Activated gamma-delta T cell treated with anti-CD3 and anti-CD28 coated beads, Interleukin-2, amount 50 U/mL, for 16 hours (primary cell): ENCODE measurements at regions not wholly inside any gene's neighbourhood (a gene's known extent, or its start where the extent isn't known, plus 50 kb on each side); places are given as distances from the start of the nearest gene placed in this dataset.

Source experiments
- DNase-seq: peaks from one replicate; pipeline ENCODE4 v3.0.0-alpha.2; 2020; ENCODE audit warnings: low read depth

DNA sequence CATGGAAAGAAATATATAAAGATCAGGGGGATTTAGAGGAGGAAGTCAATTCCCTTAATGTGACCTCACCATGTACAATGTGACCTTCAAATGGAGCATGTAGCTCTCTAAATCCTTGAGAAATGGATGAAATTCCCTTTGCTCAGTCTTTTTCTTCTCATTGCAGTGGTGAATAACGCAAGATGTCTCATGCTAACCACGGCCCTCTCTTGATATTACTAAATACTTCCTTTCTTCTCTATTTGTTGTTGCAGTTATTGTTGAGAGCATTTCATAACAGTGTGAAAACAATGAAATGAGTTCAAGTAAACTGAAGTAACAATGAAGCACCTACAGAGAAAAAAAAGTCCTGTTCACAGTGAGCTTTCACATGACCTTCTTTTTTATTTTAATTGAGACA lies 55.6 kb downstream of the ZNF281 start:
- DNase-seq, result no peak

DNA sequence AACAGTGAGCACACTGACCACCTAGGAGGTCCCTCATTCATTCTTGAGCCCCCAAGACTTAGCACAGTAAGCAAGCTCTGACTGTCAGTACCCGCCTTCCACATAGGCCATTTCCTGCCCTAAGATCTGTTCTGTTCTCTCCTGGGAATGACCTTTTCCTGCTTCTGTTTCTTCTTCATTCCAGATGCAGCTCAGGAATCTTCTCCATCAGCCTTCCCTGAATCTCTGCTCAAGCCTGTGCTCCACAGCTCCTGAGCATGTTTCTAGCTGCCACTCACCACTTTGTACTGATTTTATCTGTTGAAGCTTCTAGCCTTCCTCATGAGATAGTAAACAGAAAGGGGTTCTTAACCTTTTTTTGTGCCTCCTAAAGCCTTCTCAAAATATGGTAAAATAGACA lies 56.6 kb downstream of the ZNF281 start:
- DNase-seq, result no peak

DNA sequence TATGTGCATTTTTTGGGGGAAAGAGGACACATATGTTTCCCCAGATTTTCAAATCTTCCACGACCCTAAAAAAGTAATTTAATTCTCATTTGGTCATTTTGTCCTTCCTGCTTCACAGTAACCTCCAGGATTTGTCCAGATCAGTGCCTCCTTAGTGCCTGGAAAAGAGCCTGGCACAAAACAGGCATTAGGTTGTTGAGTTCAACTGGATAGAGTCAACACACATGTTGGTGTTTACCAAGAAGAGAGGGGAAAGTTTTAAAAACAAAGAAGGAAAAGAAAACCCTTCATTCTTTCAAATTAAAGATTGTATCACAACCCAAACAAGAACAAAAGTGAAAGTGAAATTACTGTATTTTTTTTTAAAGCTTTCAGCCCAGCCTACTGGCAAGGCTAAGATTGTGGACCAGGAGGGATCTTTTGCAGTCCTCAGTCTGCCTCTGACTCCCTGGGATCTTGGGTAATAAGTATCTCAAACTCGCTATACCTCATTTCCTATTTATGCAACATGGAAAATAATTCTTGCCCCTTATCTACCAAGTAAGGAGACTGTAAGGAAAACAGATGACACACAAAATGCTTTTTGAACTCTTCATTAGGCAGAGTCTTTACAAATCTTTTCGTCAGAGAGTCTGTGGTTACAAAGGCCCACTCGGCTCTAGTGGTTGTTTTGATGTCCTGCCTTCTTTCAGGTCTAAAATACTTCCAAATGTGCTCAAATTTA lies 57.8 kb downstream of the ZNF281 start:
- no peak for DNase-seq

DNA sequence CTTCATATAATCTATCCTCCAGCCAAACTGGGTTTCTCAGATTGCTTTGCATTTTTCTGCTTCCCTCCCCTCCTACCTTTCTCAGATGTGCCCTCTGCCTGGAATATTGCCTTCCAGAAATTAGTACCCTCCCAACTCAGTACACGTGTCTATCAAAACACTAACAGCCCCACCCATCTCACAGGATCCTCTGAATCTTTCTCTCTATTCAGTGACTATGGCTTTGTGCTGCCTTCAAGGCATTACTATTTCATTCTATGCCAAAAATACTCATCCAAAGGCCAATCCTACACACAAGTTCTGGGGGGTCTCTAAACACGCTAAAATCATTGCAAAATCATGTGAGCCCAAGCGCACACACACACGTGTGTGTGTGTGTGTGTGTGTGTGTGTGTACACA lies 58.4 kb downstream of the ZNF281 start:
- no peak for DNase-seq

DNA sequence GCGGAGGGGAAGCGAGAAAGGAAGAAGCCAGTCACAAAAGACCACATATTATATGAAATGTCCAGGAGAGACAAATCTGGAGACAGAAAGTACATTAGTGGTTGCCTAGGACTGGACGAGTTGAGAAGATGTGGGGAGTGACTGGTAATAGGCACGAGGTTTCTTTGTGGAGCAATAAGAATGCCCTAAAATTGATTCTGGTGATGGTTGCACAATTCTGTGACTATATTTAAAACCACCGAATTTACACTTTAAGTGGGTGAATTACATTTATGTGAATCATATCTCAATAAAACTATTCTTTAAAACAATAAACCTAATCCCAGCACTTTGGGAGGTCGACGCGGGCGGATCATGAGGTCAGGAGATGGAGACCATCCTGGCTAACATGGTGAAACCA lies 63.1 kb downstream of the ZNF281 start:
- DNase-seq, result no peak

DNA sequence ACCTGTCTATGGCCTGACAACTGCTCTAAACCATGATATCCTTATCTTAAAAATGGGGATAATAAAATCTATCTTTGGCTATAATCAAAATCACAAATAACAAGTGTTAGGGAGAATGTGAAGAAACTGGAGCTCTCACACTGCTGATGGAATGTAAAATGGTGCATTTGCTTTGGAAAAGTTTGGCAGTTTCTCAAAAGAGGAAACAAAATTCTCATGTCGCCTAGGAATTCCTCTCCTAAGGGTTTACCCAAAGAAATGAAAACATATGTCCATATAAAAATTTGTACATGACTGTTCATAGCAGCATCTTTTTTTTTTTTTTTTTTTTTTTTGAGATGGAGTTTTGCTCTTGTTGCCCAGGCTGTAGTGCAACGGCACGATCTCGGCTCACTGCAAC lies 64.3 kb downstream of the ZNF281 start:
- no peak for DNase-seq

DNA sequence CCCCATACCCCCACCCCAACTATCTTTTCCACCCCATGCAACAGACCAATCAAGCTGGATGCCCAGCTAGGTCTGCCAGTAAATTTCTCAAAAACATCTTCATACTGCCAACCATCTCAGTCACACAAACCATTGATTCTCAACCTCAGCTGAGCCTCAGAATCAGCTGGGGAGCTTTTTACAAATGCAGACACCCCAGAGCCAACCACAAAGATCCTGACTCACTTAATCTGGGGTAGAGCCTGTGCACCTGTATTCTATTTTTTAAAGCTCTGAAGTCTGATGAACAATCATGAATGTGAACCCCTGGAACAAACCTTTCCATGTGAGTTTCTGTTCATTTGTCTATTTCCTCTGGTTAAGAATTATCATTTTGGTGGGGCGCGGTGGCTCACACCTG lies 66.0 kb downstream of the ZNF281 start:
- DNase-seq, result no peak

DNA sequence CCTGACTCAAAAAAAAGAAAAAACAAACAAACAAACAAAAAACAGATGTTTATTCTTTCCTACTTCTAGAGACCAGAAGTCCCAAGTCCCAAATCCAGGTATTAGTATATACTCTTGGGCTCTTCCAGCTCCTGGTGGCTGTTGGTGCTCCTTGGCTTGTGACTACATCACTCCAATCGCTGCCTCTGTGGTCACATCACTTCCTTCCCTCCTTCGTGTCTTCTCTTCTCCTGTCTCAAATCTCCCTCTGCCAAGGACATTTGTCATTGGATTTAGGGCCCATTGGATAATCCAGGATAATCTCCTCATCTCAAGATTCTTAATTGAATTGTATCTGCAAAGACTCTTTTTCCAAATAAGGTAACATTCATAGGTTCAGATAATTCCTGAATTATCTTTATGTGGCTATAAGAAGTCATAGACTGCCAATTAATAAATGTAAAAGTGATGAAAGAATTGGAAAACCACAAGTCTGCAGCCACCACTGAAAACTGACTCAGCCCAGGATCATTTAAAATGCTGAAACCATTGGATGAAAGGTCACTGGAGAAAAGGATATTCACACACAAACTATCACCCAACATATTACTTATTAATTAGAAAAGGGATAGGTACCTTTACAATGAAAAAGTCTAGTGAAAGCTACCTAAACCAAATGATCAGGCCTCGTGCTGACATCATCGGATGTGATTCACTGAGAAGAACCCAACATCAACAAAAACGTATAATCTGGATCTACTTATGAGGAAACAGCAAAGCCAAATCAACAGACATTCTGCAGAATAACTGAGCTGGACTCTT lies 67.1 kb downstream of the ZNF281 start:
- no peak for DNase-seq

DNA sequence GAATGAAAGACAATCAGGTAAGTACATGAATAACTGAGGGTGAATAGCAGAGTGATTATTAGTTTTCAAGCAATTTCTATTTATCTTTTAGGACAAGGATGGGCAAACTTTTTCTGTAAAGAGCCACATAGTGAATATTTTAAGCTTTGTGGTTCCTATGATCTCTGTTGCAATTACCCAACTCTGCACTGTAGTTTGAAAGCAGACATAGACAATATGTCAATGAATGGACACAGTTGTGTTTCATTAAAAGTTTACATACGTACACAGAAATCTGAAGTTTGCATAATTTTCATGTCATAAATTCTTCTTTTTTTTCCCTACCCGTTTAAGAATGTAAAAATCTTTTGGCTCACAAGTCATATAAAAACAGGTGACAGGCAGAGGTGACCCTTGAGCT lies 71.4 kb downstream of the ZNF281 start:
- DNase-seq, result no peak

DNA sequence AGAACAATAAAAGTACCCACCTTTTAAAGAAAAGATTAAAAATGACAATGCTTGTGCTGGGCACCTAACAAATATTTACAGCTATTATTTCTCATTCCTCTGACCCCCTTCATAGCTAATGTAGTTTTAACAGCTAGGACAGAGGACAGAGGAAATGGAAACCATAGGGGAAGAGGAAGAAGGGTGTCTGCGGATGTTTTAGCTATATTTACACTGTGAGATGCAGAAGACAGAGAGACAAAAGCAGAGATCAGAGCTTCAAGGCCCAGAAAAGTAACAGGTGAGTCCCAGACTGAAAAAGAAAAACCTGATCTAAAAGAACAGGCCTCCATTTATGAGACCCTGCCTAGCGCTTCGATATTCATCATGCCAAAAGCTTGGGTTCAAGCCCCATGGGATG lies 72.0 kb downstream of the ZNF281 start:
- DNase-seq, result no peak

DNA sequence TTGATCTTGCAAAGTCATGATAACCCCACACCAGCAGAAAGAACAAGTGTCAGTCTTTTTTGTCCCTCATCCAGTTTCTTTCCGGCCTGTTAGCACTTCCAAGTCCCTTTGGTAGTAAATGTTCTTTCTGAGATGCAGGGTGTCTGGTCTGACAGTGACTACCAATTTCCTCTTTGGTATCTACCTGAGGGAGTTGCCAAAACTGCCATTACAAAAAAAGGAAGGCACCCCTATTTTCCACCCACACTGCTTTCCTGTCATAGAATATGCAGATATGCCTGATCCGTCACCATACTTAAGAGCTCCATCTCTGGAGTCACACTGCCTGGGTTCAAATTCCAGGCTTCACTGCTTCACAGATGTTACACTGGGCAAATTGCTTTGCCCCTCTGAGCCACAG lies 72.4 kb downstream of the ZNF281 start:
- no peak for DNase-seq

DNA sequence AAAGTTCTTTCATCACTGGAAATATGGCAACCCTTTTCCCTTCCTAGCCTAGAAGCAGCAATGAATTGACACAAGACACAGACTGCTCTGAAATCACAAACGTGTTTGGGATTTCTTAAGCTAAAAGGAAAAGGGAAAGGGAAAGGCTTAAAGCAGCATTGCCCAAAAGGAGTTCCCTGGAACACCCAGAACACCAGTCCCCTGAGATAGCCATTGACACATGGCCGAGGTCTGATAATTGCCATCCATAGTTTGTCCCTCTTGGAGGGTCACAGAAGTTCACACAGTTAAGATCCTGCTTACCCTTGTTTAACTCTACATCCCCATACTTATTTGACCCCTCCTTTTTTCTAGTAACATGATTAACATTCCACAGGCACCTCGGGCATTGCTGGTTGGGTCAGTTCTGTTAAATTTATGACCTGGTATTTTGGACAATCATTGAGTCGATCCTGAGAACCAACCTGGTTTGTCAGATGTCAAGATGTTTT lies 72.9 kb downstream of the ZNF281 start:
- DNase-seq, result no peak

DNA sequence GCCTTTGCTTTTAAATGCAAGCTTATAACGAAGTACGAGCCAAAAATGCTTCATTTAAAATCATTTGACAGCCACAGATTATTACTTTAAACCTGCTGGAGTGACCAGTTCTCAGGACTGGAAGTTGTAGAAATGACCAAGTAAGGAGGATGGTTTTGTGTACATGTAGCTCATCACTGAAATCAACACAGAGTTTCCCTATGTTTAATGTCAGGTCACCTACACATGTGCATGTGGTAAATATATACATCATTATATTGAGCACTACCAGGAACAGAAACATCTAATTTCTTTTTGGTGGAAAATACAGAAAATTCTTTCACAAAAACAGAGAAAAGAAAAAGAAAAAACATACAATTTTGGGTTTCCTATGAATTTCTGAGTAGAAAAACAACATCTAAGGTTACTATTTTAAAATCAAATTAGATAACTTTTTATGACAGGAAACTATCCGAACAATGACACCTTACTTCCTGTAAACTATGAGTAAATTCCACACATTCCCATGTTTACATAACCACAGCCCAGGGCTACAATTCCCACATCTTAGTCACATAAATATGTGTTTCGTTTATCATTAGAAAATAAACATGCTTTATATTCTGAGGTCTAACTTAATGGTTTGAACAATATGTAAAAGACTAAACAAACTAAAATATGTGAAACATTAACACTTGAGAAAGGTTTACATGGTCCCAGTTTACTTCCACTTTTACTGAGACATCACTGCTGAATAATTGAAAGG lies 73.6 kb downstream of the ZNF281 start:
- no peak for DNase-seq

DNA sequence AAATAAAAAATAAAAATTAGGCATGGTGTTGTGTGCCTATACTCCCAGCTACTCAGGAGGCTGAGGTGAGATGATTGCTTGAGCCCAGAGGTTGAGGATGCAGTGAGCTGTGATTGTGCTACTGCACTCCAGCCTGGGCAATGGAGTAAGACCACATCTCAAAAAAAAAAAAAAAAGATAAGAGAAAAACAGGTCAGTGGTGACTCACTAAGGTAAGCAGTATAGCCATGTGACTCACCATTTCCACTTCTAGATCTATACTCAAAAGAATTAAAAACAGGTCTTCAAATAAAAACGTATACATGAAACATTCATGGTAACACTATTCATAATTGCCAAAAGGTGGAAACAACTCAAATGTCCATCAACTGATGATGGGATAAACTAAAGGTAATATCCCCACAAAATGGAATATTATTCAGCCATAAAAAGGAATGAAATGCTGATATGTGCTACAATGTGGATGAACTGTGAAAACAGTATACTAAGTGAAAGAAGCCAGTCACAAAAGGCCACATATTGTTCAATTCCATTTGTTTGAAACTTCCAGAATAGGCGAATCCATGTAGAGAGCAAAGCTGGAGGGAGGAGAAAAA lies 75.1 kb downstream of the ZNF281 start:
- no peak for DNase-seq

DNA sequence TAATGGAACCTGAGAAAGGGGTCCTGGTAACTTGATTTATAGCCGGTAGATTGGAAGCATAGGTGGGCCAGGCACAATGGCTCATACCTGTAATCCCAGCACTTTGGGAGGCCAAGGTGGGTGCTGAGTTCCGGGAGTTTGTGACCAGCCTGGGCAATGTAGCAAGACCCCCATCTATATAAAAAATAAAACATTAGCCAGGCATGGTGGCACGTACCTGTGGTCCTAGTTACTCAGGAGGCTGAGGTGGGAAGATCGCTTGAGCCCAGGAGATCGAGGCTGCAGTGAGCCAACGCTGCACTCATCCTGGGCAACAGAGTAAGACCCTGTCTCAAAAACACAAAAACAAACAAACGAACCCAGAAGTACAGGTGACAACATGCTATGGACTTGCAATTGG lies 76.5 kb downstream of the ZNF281 start:
- DNase-seq, result no peak

DNA sequence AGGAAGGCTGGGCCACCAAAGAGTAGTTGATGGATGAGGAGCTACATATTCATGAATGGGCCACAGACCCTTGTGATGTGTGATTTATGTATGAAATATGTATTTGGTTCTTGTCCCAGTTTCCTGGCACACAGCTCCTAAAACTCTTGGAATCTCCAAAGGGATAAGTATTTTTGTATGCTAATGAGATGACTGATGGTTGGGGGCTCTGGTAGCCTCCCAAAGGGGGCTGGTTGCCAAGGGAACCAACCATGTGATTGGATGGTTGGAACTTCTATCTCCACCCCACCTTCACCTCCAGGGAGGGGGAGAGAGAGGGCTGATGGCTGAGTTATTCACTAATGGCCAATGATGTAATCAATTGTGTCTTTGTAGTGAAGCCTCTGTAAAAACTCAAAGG lies 77.1 kb downstream of the ZNF281 start:
- DNase-seq, result no peak

DNA sequence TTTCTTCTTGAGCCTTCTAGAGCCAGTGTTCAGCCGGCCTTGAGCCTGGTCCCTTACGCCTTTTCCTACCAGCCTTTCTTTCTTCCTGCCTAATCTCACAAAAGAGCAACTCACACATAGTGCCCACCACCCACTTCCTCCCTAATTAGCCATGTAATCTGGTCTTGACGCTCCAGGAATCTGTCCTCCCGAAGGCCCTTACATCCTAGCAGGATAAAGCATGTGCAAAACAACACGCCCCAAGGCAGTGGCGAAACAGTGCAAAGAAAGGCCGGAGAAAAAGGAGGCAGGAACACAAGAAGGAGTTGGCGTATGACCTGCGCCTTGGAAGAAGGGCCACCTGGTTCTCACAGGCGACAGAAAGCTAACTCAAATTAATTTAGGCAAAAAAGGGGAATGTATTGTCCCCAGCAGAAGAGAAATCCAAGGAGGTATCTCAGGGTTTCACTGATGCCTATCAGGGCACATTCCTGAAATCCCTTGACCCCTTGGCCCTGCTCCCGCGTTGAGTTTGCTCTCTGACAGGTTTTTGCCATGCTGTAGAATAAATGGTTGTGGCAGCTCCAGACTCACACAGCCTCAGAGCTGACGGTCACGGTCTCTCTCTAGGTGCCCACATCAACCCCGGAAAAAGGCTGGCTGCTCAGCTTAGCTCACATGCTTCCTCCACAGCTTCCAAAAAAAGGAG lies 79.0 kb downstream of the ZNF281 start:
- DNase-seq, result no peak

DNA sequence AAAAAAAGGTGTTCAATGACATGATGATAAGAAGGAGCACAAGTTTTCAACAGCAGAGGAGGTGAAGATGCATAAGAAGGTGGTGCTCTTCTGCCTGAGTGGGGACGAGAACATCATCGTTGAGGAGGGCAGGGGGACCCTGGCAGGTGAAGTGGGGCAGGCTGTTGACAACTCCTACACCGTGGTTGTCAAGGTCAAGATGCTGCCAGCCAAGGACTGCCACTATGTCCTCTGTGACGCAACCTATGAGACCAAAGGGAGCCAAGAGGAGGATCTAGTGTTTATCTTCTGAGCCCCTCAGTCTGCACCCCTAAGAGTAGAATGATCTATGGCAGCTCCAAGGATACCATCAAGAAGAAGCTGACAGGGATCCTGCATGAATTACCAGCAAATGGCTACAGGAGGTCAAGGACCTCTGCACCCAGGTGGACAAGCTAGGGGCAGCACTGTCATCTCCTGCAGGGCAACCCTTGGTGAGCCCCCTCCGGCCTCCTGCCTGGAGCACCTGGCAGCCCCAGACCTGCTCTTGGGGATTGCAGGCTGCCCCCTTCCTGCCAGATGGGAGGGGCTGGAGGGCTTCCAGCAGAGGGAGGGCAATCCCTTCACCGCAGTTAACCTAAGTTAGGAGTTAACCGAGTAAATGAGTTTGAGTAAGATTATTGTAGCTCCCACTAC lies 80.5 kb downstream of the ZNF281 start:
- no peak for DNase-seq

DNA sequence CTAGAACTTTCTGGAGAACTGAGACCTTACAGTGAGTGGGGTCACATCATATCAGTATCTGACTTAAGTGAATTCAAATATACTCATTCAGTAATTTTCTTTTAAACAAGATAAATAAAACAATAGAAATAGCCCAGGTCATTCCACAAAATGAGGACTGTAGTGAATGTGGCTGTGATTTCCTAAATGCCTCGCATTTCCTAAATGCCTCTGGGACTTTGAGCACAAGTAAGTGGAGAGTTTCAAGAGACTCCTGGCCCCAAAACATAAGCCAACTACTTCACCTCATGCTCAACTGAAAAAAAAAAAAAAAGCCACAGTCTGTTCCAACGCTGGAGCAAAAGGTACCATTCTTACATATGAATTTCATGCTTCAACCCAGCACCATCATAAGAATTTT lies 81.5 kb downstream of the ZNF281 start:
- no peak for DNase-seq

DNA sequence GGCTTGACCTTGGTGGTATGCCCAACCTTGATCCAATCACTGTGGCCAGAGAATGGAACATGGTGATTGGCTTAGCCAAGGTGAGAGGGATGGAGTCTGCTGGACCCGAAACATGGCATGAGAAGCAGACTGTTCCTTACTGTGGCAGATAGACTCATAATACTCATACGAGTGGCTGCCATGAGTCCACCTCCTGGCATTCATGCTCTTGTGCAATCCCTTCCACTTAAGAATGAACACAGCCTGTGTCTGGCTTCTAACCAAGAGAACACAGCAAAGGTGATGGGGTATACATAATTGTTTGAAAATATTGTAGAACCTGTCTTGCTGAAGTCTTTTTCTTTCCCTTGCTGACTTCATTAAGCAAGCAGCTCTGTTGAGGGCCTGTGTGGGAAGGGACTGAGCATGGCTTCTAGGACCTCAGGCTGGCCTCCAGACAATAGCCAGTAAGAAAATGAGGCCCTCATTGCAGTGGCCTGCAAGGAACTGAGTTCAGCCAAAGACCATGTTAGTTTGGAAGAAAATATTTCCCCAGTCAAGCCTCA lies 85.9 kb downstream of the ZNF281 start:
- no peak for DNase-seq

DNA sequence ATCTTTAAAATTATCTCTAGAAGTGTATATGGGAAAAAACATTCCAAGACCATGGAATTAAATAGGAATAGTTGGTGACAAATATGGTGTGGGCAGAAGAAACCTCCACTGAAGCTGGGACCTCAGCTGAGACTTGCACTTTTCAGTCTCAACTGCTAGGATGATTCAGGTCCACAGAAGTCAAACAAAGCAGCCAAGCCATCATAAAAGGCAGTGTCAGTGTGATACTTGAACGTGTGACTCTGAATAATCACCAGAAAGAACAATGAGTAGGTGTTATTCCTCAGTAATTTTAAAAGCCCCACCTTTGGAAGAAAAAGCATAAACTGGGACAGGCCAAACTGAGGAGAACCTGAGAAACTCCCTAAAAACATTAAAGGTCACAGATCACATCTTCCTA lies 90.7 kb downstream of the ZNF281 start:
- DNase-seq, result no peak
